ENCODE measurements at regions not wholly inside any gene's neighbourhood (a gene's known extent, or its start where the extent isn't known, plus 50 kb on each side); places are given as distances from the start of the nearest gene placed in this dataset.

GRCh38 chr4:110797486-110797885 is 174.6 kb upstream of the PITX2 start:
- TF ChIP-seq ZBTB7A (IDR thresholded peaks at IDR 0.05; ENCODE audit: low read depth) (no peak), REST (IDR thresholded peaks at IDR 0.05; ENCODE audit: low read depth) (no peak), TAF1 (IDR thresholded peaks at IDR 0.05; ENCODE audit: low read depth) (no peak), EP300 (IDR thresholded peaks at IDR 0.05; ENCODE audit: borderline replicate concordance) (no peak), CEBPB (IDR thresholded peaks at IDR 0.05) (no peak), MAX (IDR thresholded peaks at IDR 0.05) (no peak), USF1 (IDR thresholded peaks at IDR 0.05) (no peak), RAD21 (IDR thresholded peaks at IDR 0.05; ENCODE audit: low read depth) (no peak), TEAD4 (IDR thresholded peaks at IDR 0.05) (no peak), FOXM1 (IDR thresholded peaks at IDR 0.05; ENCODE audit: borderline replicate concordance, low read depth) (no peak), YY1 (IDR thresholded peaks at IDR 0.05; ENCODE audit: low read depth) (no peak), NFIC (IDR thresholded peaks at IDR 0.05) (no peak), TCF12 (IDR thresholded peaks at IDR 0.05; ENCODE audit: low read depth) (no peak)

GRCh38 chr4:110798687-110799086 is 175.8 kb upstream of the PITX2 start:
- TF ChIP-seq CEBPB (IDR thresholded peaks at IDR 0.05) (no peak), TCF12 (IDR thresholded peaks at IDR 0.05; ENCODE audit: low read depth) (no peak), YY1 (IDR thresholded peaks at IDR 0.05; ENCODE audit: low read depth) (no peak), FOXM1 (IDR thresholded peaks at IDR 0.05; ENCODE audit: borderline replicate concordance, low read depth) (no peak), TAF1 (IDR thresholded peaks at IDR 0.05; ENCODE audit: low read depth) (no peak), RAD21 (IDR thresholded peaks at IDR 0.05; ENCODE audit: low read depth) (no peak), EGR1 (IDR thresholded peaks at IDR 0.05) (no peak), REST (IDR thresholded peaks at IDR 0.05; ENCODE audit: low read depth) (no peak), EP300 (IDR thresholded peaks at IDR 0.05; ENCODE audit: borderline replicate concordance) (no peak)

GRCh38 chr4:110799211-110799610 is 176.3 kb upstream of the PITX2 start:
- no peak for TF ChIP-seq EP300 (IDR thresholded peaks at IDR 0.05; ENCODE audit: borderline replicate concordance)
- no peak for TF ChIP-seq TEAD4 (IDR thresholded peaks at IDR 0.05)
- TF ChIP-seq MAX (IDR thresholded peaks at IDR 0.05) = no peak
- TF ChIP-seq ZBTB7A (IDR thresholded peaks at IDR 0.05; ENCODE audit: low read depth) = no peak
- no peak for TF ChIP-seq CREB1 (IDR thresholded peaks at IDR 0.05; ENCODE audit: low read depth)
- TF ChIP-seq CEBPB (IDR thresholded peaks at IDR 0.05) = no peak
- TF ChIP-seq USF1 (IDR thresholded peaks at IDR 0.05) = no peak
- no peak for TF ChIP-seq EGR1 (IDR thresholded peaks at IDR 0.05)
- TF ChIP-seq YY1 (IDR thresholded peaks at IDR 0.05; ENCODE audit: low read depth) = no peak
- TF ChIP-seq TAF1 (IDR thresholded peaks at IDR 0.05; ENCODE audit: low read depth) = no peak
- no peak for TF ChIP-seq NFIC (IDR thresholded peaks at IDR 0.05)
- no peak for TF ChIP-seq TCF12 (IDR thresholded peaks at IDR 0.05; ENCODE audit: low read depth)
- no peak for TF ChIP-seq RAD21 (IDR thresholded peaks at IDR 0.05; ENCODE audit: low read depth)
- TF ChIP-seq REST (IDR thresholded peaks at IDR 0.05; ENCODE audit: low read depth) = no peak
- no peak for TF ChIP-seq FOXM1 (IDR thresholded peaks at IDR 0.05; ENCODE audit: borderline replicate concordance, low read depth)

GRCh38 chr4:110801591-110801990 is 178.7 kb upstream of the PITX2 start:
- no peak for TF ChIP-seq USF1 (IDR thresholded peaks at IDR 0.05)
- no peak for TF ChIP-seq RAD21 (IDR thresholded peaks at IDR 0.05; ENCODE audit: low read depth)
- TF ChIP-seq EGR1 (IDR thresholded peaks at IDR 0.05) = no peak
- TF ChIP-seq CREB1 (IDR thresholded peaks at IDR 0.05; ENCODE audit: low read depth) = no peak
- TF ChIP-seq EP300 (IDR thresholded peaks at IDR 0.05; ENCODE audit: borderline replicate concordance) = no peak
- no peak for TF ChIP-seq CEBPB (IDR thresholded peaks at IDR 0.05)
- TF ChIP-seq MAX (IDR thresholded peaks at IDR 0.05) = no peak
- no peak for TF ChIP-seq ZBTB7A (IDR thresholded peaks at IDR 0.05; ENCODE audit: low read depth)
- no peak for TF ChIP-seq REST (IDR thresholded peaks at IDR 0.05; ENCODE audit: low read depth)

Data from Ishikawa (cell line).